Gastroesophageal sphincter (tissue), 3 donors: ENCODE measurements at regions not wholly inside any gene's neighbourhood (a gene's known extent, or its start where the extent isn't known, plus 50 kb on each side); places are given as distances from the start of the nearest gene placed in this dataset.

Experiments used
- POLR2A ChIP-seq, 2 donors: fragments of 450-650 bp; IDR thresholded peaks; one replicate each; pipeline ENCODE4 v1.6.1; 2017; ENCODE audit warnings: antibody characterized with exemption in 2 of 2, mild to moderate bottlenecking in 2 of 2, moderate library complexity in 1 of 2
- TF ChIP-seq, protein P1 (sequence below), 4 experiments: fragments of 200-600 bp in 2 of 4; fragments of 450-650 bp in 2 of 4; sonication (generic) in 1 of 4; IDR thresholded peaks; one replicate each; pipeline ENCODE4 v1.5.1; 2017 to 2019; ENCODE audit warnings: antibody characterized with exemption in 4 of 4, mild to moderate bottlenecking in 2 of 4, moderate library complexity in 2 of 4

DNA sequence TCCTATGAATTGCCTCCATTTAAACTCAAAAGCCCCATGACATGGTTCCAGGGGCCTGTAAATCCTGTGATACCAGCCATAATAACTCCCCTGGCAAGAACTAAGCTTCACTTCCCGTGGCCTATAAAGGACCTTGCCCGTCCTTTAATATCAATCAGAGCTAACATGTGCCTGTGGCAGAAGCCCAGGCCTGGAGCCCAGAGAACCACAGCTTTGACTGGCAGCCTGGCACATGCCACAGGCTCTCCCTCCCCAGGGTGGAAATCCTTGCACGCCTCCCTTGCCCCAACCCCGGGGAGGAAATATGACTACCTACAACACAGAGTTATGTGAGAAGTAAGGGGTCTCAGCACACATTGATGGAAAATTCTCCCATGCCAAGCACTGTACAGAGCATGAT is 287.4 kb downstream of the RAB28 start:
- TF ChIP-seq POLR2A (IDR thresholded peaks at IDR 0.05), result no peak
- TF ChIP-seq, protein P1, sequence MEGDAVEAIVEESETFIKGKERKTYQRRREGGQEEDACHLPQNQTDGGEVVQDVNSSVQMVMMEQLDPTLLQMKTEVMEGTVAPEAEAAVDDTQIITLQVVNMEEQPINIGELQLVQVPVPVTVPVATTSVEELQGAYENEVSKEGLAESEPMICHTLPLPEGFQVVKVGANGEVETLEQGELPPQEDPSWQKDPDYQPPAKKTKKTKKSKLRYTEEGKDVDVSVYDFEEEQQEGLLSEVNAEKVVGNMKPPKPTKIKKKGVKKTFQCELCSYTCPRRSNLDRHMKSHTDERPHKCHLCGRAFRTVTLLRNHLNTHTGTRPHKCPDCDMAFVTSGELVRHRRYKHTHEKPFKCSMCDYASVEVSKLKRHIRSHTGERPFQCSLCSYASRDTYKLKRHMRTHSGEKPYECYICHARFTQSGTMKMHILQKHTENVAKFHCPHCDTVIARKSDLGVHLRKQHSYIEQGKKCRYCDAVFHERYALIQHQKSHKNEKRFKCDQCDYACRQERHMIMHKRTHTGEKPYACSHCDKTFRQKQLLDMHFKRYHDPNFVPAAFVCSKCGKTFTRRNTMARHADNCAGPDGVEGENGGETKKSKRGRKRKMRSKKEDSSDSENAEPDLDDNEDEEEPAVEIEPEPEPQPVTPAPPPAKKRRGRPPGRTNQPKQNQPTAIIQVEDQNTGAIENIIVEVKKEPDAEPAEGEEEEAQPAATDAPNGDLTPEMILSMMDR (IDR thresholded peaks at IDR 0.05), result no peak
